Gastroesophageal sphincter (tissue), 3 donors: ENCODE measurements at regions not wholly inside any gene's neighbourhood (a gene's known extent, or its start where the extent isn't known, plus 50 kb on each side); places are given as distances from the start of the nearest gene placed in this dataset.

ENCODE experiments used
- CTCF ChIP-seq, 4 experiments: fragments of 200-600 bp in 2 of 4; fragments of 450-650 bp in 2 of 4; sonication (generic) in 1 of 4; IDR thresholded peaks; one replicate each; pipeline ENCODE4 v1.5.1; 2017 to 2019; ENCODE audit warnings: antibody characterized with exemption in 4 of 4, mild to moderate bottlenecking in 2 of 4, moderate library complexity in 2 of 4
- POLR2A ChIP-seq, 2 donors: fragments of 450-650 bp; IDR thresholded peaks; one replicate each; pipeline ENCODE4 v1.6.1; 2017; ENCODE audit warnings: antibody characterized with exemption in 2 of 2, mild to moderate bottlenecking in 2 of 2, moderate library complexity in 1 of 2

- no peak for TF ChIP-seq CTCF (IDR thresholded peaks at IDR 0.05)
- TF ChIP-seq POLR2A (IDR thresholded peaks at IDR 0.05): no peak
Observed at GRCh38 chr2:236317938-236318396, 53.8 kb upstream of the ASB18 start.
